ENCODE measurements at regions not wholly inside any gene's neighbourhood (a gene's known extent, or its start where the extent isn't known, plus 50 kb on each side); places are given as distances from the start of the nearest gene placed in this dataset.

DNA sequence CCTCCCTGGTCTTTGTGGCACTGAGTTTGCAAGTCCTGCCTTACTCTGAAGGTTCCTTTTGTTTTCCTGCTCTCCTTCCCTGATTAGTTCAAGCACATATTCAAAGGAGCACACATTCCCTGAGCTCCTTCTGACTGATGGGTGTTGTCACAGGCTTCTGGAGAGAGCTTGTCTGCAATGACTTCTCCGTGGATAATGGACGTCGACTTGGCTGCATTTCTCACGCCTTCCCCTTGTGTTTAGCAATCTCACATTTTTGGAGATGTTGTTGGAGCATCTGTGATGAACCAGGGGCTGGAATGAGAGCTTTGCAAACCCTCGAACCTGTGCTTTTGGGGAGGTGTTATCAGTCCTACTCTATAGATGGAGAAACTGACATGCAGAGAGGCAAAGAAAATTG, 375.4 kb upstream of the PROK2 start:
- H3K4me2 ChIP-seq (ENCODE audit: low read length) = no peak overlapping the region
- H3K4me3 ChIP-seq (ENCODE audit: insufficient read depth, low read depth, low read length) = no peak overlapping the region
- H3K27me3 ChIP-seq (ENCODE audit: insufficient read depth, low read length) = peaks cover 11% of the 10 kb centered on the region
- no peaks in the 10 kb centered on the region for H3K36me3 Mint-ChIP-seq (ENCODE audit: low read depth, unreplicated experiment)
- no peak overlapping the region for H3K27ac ChIP-seq (ENCODE audit: low read depth, low read length)
- FAIRE-seq = no peak
- H3K4me3 Mint-ChIP-seq (ENCODE audit: unreplicated experiment) = no peak overlapping the region
- no peaks in the 10 kb centered on the region for H3K9me3 ChIP-seq (ENCODE audit: insufficient read depth, low read depth, low read length)
- no peaks in the 10 kb centered on the region for H3K36me3 ChIP-seq (ENCODE audit: insufficient read depth, low read length)
- H3K79me2 ChIP-seq (ENCODE audit: insufficient read depth, low read length) = no peaks in the 10 kb centered on the region
- H3K27ac Mint-ChIP-seq (ENCODE audit: unreplicated experiment) = no peak overlapping the region
- H4K20me1 ChIP-seq (ENCODE audit: insufficient read depth, low read length) = no peaks in the 10 kb centered on the region
- TF ChIP-seq, protein P1, sequence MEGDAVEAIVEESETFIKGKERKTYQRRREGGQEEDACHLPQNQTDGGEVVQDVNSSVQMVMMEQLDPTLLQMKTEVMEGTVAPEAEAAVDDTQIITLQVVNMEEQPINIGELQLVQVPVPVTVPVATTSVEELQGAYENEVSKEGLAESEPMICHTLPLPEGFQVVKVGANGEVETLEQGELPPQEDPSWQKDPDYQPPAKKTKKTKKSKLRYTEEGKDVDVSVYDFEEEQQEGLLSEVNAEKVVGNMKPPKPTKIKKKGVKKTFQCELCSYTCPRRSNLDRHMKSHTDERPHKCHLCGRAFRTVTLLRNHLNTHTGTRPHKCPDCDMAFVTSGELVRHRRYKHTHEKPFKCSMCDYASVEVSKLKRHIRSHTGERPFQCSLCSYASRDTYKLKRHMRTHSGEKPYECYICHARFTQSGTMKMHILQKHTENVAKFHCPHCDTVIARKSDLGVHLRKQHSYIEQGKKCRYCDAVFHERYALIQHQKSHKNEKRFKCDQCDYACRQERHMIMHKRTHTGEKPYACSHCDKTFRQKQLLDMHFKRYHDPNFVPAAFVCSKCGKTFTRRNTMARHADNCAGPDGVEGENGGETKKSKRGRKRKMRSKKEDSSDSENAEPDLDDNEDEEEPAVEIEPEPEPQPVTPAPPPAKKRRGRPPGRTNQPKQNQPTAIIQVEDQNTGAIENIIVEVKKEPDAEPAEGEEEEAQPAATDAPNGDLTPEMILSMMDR (IDR thresholded peaks at IDR 0.05; ENCODE audit: insufficient read depth, low read depth, low read length) = no peak
- no peak for TF ChIP-seq EZH2 (IDR thresholded peaks at IDR 0.05; ENCODE audit: insufficient read depth, low read length)
- H3K27me3 Mint-ChIP-seq (ENCODE audit: low read depth, unreplicated experiment) = peaks cover 24% of the 10 kb centered on the region
- no peak overlapping the region for H2AFZ ChIP-seq (ENCODE audit: low read depth, low read length)
- peaks cover 13% of the 10 kb centered on the region for H3K4me1 ChIP-seq (ENCODE audit: insufficient read depth, low read length)
- H3K9me3 Mint-ChIP-seq (ENCODE audit: unreplicated experiment) = peaks cover 3% of the 10 kb centered on the region
- peaks cover 14% of the 10 kb centered on the region for H3K4me1 Mint-ChIP-seq (ENCODE audit: low read depth, unreplicated experiment)
- DNase-seq (ENCODE audit: low read depth) = no peak
- no peak overlapping the region for H3K9ac ChIP-seq (ENCODE audit: low read length)

DNA sequence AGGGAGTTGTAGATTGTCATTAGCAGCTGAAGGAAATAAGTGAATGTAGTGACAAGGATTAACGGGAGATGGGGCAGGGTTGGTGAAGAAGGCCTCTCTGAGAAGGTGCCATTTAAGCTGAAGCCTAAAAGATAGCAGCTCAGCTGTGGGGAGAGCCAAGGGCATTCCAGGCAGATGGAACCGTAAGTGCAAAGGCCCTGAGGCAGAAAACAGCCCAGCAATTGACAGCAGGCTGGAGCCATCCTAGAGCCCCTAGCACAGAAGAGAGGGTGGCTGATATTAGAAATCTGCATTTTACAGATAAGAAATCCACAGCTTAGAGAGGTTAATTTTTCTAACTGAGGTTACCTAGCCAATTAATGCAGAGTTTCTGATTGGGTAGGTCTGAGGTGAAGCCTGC, 374.5 kb upstream of the PROK2 start:
- no peak overlapping the region for H3K4me2 ChIP-seq (ENCODE audit: low read length)
- no peaks in the 10 kb centered on the region for H3K9me3 Mint-ChIP-seq (ENCODE audit: unreplicated experiment)
- no peak for FAIRE-seq

More for the DNA sequence above, 374.5 kb upstream of the PROK2 start:
- TF ChIP-seq, protein P1 (IDR thresholded peaks at IDR 0.05; ENCODE audit: insufficient read depth, low read depth, low read length) = no peak
- no peak for TF ChIP-seq EZH2 (IDR thresholded peaks at IDR 0.05; ENCODE audit: insufficient read depth, low read length)
- H3K36me3 ChIP-seq (ENCODE audit: insufficient read depth, low read length) = no peaks in the 10 kb centered on the region
- H2AFZ ChIP-seq (ENCODE audit: low read depth, low read length) = no peak overlapping the region
- Mint-ChIP-seq H3K4me1 (ENCODE audit: low read depth, unreplicated experiment) (peaks cover 18% of the 10 kb centered on the region), H3K27me3 (ENCODE audit: low read depth, unreplicated experiment) (peaks cover 17% of the 10 kb centered on the region), H3K4me3 (ENCODE audit: unreplicated experiment) (no peak overlapping the region), H3K36me3 (ENCODE audit: low read depth, unreplicated experiment) (no peaks in the 10 kb centered on the region), H3K27ac (ENCODE audit: unreplicated experiment) (no peak overlapping the region)
- H3K4me1 ChIP-seq (ENCODE audit: insufficient read depth, low read length) = peaks cover 20% of the 10 kb centered on the region
- no peak overlapping the region for H3K4me3 ChIP-seq (ENCODE audit: insufficient read depth, low read depth, low read length)
- H4K20me1 ChIP-seq (ENCODE audit: insufficient read depth, low read length) = no peaks in the 10 kb centered on the region
- no peak overlapping the region for H3K9ac ChIP-seq (ENCODE audit: low read length)
- no peak for DNase-seq (ENCODE audit: low read depth)
- no peaks in the 10 kb centered on the region for H3K79me2 ChIP-seq (ENCODE audit: insufficient read depth, low read length)
- H3K27me3 ChIP-seq (ENCODE audit: insufficient read depth, low read length) = peaks cover 11% of the 10 kb centered on the region
- peaks cover under 1% of the 10 kb centered on the region for H3K9me3 ChIP-seq (ENCODE audit: insufficient read depth, low read depth, low read length)
- no peak overlapping the region for H3K27ac ChIP-seq (ENCODE audit: low read depth, low read length)

All from astrocyte (in vitro differentiated cells and primary cell).